ENCODE measurements at regions not wholly inside any gene's neighbourhood (a gene's known extent, or its start where the extent isn't known, plus 50 kb on each side); places are given as distances from the start of the nearest gene placed in this dataset.

DNA sequence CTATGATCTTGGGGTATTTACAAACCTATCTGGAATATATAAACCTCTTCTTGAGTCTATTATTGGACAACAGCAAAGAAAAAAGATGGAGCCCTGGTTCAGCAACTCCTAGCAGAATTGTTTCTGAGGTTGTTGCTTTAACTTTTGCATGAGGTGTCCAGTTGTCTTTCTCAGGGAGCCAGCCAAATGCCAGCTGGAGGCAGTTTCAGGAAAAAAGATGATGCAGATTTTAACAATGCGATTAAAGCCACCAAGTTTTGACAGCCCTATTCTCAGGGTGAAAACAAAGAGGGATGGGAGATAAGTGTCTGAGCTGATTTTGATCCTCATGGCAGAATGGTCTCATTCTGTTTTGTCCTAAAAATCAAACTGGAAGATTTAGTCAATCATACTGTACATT is 181.6 kb upstream of the RASGRP1 start:
- no peak overlapping the region for H3K4me3 ChIP-seq (replicated peaks; ENCODE audit: low read depth, low read length)
- DNase-seq (ENCODE audit: extremely low read depth, low read depth) = no peak
- TF ChIP-seq, protein P1, sequence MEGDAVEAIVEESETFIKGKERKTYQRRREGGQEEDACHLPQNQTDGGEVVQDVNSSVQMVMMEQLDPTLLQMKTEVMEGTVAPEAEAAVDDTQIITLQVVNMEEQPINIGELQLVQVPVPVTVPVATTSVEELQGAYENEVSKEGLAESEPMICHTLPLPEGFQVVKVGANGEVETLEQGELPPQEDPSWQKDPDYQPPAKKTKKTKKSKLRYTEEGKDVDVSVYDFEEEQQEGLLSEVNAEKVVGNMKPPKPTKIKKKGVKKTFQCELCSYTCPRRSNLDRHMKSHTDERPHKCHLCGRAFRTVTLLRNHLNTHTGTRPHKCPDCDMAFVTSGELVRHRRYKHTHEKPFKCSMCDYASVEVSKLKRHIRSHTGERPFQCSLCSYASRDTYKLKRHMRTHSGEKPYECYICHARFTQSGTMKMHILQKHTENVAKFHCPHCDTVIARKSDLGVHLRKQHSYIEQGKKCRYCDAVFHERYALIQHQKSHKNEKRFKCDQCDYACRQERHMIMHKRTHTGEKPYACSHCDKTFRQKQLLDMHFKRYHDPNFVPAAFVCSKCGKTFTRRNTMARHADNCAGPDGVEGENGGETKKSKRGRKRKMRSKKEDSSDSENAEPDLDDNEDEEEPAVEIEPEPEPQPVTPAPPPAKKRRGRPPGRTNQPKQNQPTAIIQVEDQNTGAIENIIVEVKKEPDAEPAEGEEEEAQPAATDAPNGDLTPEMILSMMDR (IDR thresholded peaks at IDR 0.05; ENCODE audit: low read depth, low read length, missing control alignments) = no peak

DNA sequence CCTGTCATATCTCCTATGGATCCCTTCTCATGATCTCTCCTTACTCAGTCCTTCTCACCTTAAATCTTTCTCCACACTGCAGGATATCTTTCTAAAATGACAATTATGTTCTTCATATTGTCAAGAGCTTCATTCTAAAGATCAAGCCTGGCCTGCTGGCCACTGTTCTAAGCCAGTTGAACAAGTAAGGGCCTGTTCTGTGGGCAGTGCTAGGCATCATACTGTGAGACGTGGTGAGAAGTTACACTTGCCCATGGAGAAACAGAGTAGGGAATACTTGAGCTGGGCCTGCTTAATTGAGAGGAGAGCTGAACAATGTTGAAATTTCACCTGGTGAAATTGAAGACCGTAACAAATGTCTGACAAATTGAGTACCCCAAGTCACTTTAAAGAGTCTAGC is 184.1 kb upstream of the RASGRP1 start:
- TF ChIP-seq, protein P1 (IDR thresholded peaks at IDR 0.05; ENCODE audit: low read depth, low read length, missing control alignments) = no peak
- DNase-seq (ENCODE audit: extremely low read depth, low read depth) = no peak
- no peak overlapping the region for H3K4me3 ChIP-seq (replicated peaks; ENCODE audit: low read depth, low read length)

DNA sequence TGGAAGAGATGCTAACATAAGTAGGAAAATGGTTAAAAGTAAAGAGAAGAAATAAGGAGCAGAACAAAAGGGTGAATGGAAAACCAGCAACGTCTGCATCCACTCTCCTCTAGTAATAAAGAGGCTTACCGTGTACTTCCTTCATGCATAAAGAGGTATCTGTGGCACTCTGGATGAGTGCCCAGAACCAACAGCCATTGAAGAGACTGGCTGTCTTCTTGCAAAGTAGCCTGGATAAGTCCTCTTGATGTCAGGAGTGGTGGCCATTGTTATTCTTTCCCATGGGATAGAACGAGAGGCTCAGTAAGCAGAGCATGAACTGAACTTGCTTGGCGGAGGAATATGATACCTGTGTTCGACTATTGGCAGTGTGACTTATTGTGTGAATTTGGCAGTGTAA is 186.2 kb upstream of the RASGRP1 start:
- no peak overlapping the region for H3K4me3 ChIP-seq (replicated peaks; ENCODE audit: low read depth, low read length)
- no peak for DNase-seq (ENCODE audit: extremely low read depth, low read depth)
- TF ChIP-seq, protein P1 (IDR thresholded peaks at IDR 0.05; ENCODE audit: low read depth, low read length, missing control alignments) = no peak

DNA sequence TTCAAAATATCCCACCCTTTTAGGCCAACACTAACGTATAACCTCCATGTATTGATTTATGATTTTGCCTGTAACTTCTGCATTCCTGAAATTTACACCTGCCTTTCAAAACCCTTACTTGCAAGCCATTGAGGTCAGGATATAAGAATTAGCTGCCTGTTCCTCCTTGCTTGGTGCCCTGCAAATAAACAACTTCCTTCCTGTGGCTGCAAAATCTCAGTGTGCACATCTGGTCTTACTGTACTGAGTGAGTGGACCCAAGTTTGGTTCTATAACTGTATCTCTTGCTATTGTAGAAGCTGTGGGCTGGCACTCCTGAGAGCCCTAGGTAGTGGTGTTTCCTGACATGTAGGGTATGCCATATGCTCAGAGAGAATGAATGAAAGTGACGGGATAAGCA is 191.1 kb upstream of the RASGRP1 start:
- no peak for DNase-seq (ENCODE audit: extremely low read depth, low read depth)
- no peak overlapping the region for H3K4me3 ChIP-seq (replicated peaks; ENCODE audit: low read depth, low read length)
- TF ChIP-seq, protein P1 (IDR thresholded peaks at IDR 0.05; ENCODE audit: low read depth, low read length, missing control alignments) = no peak

DNA sequence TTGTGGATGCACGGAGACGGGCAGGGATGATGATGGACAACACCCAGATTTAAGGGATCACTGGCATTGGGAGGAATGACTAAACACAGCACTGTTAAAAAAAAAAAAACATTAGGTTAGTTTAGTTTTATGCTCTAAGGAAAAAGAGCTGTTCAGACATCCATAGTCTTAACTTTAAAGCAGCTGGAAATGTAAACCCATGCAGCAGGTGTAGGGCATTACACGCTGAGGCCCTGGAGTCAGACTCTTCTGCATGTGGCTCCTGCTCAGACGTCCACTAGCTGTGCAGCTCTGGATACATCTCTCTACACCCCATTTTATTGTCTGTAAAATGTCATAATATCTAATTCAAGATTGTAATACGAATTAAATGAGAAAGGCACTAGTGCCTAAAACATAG is 191.8 kb upstream of the RASGRP1 start:
- DNase-seq (ENCODE audit: extremely low read depth, low read depth) = no peak
- TF ChIP-seq, protein P1 (IDR thresholded peaks at IDR 0.05; ENCODE audit: low read depth, low read length, missing control alignments) = no peak
- no peak overlapping the region for H3K4me3 ChIP-seq (replicated peaks; ENCODE audit: low read depth, low read length)

DNA sequence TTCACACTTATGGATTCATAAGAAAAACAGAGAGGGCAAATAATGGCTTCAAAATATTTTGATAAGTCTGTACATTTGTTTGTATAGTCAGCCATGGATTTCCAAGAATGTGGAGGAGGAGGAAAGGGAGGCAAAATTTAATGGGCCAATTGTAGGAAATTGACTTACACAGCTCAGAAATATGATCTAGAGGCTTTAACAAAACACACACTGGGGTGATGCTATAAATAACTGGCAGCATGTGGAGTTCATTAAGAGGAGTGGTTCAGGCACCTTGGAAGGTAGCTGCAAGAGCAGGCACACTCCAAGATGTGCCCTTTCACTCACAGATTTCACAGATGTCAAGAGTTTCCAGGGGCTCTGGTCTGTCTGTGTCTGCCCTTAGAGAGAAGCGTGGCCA is 193.4 kb upstream of the RASGRP1 start:
- DNase-seq (ENCODE audit: extremely low read depth, low read depth) = peak; percentile 67
- TF ChIP-seq, protein P1 (IDR thresholded peaks at IDR 0.05; ENCODE audit: low read depth, low read length, missing control alignments) = no peak
- no peak overlapping the region for H3K4me3 ChIP-seq (replicated peaks; ENCODE audit: low read depth, low read length)

DNA sequence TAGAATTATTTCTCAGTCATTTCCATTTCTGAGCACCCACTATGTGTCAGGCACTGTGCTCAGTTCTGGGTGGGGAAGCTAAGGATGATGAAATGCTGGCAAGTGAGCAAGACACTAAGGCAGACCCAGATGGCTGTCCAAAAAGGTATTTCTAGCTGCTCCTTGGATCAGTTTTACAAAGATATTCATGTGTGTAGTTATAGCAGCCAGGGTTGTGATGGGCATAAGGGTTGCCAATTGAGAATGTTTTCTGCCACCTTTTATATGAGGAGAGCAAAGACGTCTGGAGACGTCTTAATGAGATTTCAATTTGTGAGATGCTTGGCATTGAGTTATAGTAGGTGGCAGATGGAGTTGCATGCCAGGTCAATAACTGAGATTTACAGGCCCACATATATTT is 197.1 kb upstream of the RASGRP1 start:
- DNase-seq (ENCODE audit: extremely low read depth, low read depth) = no peak
- TF ChIP-seq, protein P1 (IDR thresholded peaks at IDR 0.05; ENCODE audit: low read depth, low read length, missing control alignments) = no peak
- H3K4me3 ChIP-seq (replicated peaks; ENCODE audit: low read depth, low read length) = no peak overlapping the region

Measured in HFF-Myc (cell line).